Stimulated activated CD4-positive, alpha-beta T cell treated with anti-CD3 and anti-CD28 coated beads, Interleukin-15, amount 100 ng/mL, for 48 hours (primary cell): ENCODE measurements at regions not wholly inside any gene's neighbourhood (a gene's known extent, or its start where the extent isn't known, plus 50 kb on each side); places are given as distances from the start of the nearest gene placed in this dataset.

Experiments
- DNase-seq, 2 donors: peaks; one replicate each; pipeline ENCODE4 v3.0.0-alpha.2; 2020; ENCODE audit warnings: low read depth in 2 of 2

- DNase-seq: no peak
Measured at GRCh38 chr20:17858450-17859001, 110.1 kb downstream of the SNX5 start.

GRCh38 chr20:17857639-17858449 lies 110.8 kb downstream of the SNX5 start:
- no peak for DNase-seq

- no peak for DNase-seq
Measured at GRCh38 chr20:17856837-17857605, 111.6 kb downstream of the SNX5 start.

- DNase-seq: no peak
Measured at GRCh38 chr20:17856024-17856564, 112.5 kb downstream of the SNX5 start.

DNA sequence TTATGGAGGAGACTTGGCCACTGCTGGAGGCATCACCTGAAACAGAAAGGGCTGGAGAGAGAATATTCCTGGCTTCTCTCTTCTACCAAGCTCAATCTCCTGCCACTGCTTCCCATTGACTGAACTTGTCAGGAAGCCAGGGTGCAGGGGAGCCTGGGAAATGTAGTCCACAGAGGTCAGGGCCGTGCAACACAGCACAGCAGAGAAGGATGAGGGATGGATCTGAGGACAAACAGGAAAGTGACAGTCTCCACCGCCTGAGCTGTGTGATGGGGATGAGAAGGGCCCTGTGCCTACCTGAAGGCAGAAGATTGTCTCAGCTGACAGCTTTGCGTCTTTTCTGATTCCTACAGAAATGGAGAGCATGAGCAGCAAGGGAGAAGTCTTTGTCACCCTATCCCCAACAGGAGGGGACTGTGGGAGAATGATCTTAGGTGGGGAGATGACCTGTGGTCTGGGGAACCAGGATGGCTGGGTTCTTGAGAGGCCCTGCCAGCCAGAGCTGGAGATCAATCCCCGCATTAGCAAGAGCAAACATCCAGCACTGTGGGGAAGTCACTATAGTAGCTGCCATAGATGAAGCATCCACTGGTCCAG lies 114.2 kb downstream of the SNX5 start:
- DNase-seq: no peak

GRCh38 chr20:17852323-17852722 lies 116.3 kb downstream of the SNX5 start:
- no peak for DNase-seq

- DNase-seq: no peak
Measured at GRCh38 chr20:17850684-17851026, 117.9 kb downstream of the SNX5 start.

DNA sequence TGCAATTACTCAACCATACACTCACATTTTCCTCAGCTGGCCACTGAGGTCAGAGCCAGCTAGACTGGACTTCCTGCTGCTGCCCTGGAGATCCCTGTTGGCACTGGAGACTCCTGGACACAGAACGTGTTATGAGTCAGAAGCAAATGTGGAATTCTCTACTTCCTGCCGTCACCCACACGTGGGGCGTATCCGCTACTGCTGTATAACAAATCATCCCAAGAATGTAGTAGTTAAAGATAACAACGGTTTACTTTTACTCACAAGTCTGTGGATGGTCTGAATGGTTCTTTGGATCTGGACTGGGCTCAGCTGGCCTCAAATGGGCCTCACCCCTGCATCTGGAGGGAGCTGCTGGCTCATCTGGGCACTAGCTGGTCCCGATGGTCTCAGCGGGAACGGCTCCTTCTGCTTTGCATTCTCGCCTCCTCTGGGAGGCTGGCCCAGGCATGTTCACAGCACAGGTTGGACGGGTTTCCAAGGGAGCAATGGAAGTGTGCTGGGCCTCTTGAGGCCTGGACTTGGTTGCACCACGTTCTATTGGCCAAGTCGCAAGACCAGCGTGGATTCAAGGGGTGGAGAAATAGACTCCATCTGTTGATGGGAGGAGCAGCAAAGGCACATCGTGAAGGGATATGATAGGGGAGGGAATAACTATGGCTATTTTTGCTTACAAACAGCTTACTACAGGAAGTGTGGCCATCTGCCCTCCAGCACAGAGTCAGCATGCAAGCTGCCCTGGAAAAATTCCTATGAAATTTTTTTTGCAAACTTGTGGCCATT lies 118.5 kb downstream of the SNX5 start:
- DNase-seq: no peak

- DNase-seq: no peak
Measured at GRCh38 chr20:17849138-17849900, 119.3 kb downstream of the SNX5 start.

GRCh38 chr20:17848249-17849048 lies 120.1 kb downstream of the SNX5 start:
- no peak for DNase-seq

GRCh38 chr20:17845701-17846475 lies 122.7 kb downstream of the SNX5 start:
- no peak for DNase-seq

DNA sequence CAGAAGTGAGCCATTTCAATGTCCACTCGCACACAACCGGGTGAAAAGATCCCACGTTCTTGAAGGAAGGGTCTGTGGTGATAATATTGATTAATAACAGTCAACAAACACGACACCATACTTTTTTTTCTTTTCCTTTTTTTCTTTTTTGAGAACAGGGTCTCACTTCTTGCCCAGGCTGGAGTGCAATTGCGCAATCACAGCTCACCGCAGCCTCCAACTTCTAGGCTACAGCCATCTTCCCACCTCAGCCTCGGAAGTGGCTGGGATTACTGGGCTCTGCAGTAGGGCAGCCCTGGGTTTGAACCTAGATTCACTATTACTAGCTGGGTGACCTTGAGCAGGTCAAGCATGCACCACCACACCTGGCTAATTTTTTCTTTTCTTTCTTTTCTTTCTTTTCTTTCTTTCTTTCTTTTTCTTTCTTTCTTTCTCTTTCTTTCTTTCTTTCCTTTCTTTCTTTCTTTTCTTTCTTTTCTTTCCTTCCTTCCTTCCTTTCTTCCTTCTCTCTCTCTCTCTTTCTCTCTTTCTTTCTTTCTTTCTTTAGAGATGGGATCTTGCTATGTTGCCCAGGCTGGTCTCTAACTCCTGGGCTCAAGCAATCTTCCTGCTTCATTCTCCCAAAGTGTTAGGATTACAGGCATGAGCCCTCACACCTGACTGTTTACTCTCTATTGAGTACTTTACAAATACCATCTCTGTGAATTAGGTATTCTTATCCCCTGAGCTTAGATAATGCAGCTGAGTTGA lies 123.9 kb downstream of the SNX5 start:
- DNase-seq: no peak

- no peak for DNase-seq
Measured at GRCh38 chr20:17844133-17844429, 124.5 kb downstream of the SNX5 start.

- no peak for DNase-seq
Measured at GRCh38 chr20:17843246-17844132, 125.1 kb downstream of the SNX5 start.

- no peak for DNase-seq
Measured at GRCh38 chr20:17841751-17842215, 126.8 kb downstream of the SNX5 start.

- no peak for DNase-seq
Measured at GRCh38 chr20:17840423-17840822, 128.2 kb downstream of the SNX5 start.

GRCh38 chr20:17838921-17839320 lies 129.7 kb downstream of the SNX5 start:
- no peak for DNase-seq
